SK-N-SH treated with all-trans-retinoic acid at 6 μM for 48 hours (cell line): ENCODE measurements at regions not wholly inside any gene's neighbourhood (a gene's known extent, or its start where the extent isn't known, plus 50 kb on each side); places are given as distances from the start of the nearest gene placed in this dataset.

Experiments
- ATAC-seq: fragments of 200-7000 bp; cut with Tn5 transposase; 3 replicates; pipeline ENCODE4 v1.9.1; 2020; ENCODE audit warnings: mild to moderate bottlenecking, moderate library complexity
- BACH2 ChIP-seq: fragments of 250-450 bp; sonication (Bioruptor Pico); IDR thresholded peaks from 2 replicates; pipeline ENCODE4 v1.9.0; 2021; ENCODE audit warnings: mild to moderate bottlenecking, borderline replicate concordance
- CREB5 ChIP-seq: fragments of 250-450 bp; sonication (Bioruptor Pico); IDR thresholded peaks from 2 replicates; pipeline ENCODE4 v1.5.1; 2020; ENCODE audit warnings: low read depth, mild to moderate bottlenecking, moderate library complexity
- CSDC2 ChIP-seq: fragments of 250-450 bp; sonication (Bioruptor Pico); IDR thresholded peaks from 2 replicates; pipeline ENCODE4 v1.5.0; 2020; ENCODE audit warnings: mild to moderate bottlenecking, moderate library complexity
- CSRNP3 ChIP-seq: fragments of 250-450 bp; sonication (Bioruptor Pico); IDR thresholded peaks from 2 replicates; pipeline ENCODE4 v1.5.1; 2021; ENCODE audit warnings: mild to moderate bottlenecking, moderate library complexity
- GLIS3 ChIP-seq: fragments of 250-450 bp; sonication (Bioruptor Pico); IDR thresholded peaks from 2 replicates; pipeline ENCODE4 v1.5.0; 2020; ENCODE audit warnings: mild to moderate bottlenecking, moderate library complexity
- OSR1 ChIP-seq: fragments of 250-450 bp; sonication (Bioruptor Pico); IDR thresholded peaks from 2 replicates; pipeline ENCODE4 v1.8.0; 2022; ENCODE audit warnings: moderate library complexity, mild to moderate bottlenecking, inconsistent platforms
- POU6F1 ChIP-seq: fragments of 250-450 bp; sonication (Bioruptor Pico); IDR thresholded peaks from 2 replicates; pipeline ENCODE4 v1.8.0; 2021; ENCODE audit warnings: low read depth, mild to moderate bottlenecking, moderate library complexity, borderline replicate concordance
- PPARA ChIP-seq: fragments of 250-450 bp; sonication (Bioruptor Pico); IDR thresholded peaks from 2 replicates; pipeline ENCODE4 v1.5.0; 2020; ENCODE audit warnings: mild to moderate bottlenecking, borderline replicate concordance
- RARB ChIP-seq: fragments of 250-450 bp; sonication (Bioruptor Pico); IDR thresholded peaks from 2 replicates; pipeline ENCODE4 v1.8.0; 2021; ENCODE audit warnings: mild to moderate bottlenecking, moderate library complexity
- SNAI2 ChIP-seq: fragments of 250-450 bp; sonication (Bioruptor Pico); IDR thresholded peaks from 2 replicates; pipeline ENCODE4 v1.5.0; 2020; ENCODE audit warnings: mild to moderate bottlenecking, moderate library complexity
- TCF4 ChIP-seq: fragments of 250-450 bp; sonication (Bioruptor Pico); IDR thresholded peaks from 2 replicates; pipeline ENCODE4 v1.8.0; 2021; ENCODE audit warnings: mild to moderate bottlenecking, moderate library complexity, borderline replicate concordance
- ZC3H10 ChIP-seq: fragments of 250-450 bp; sonication (Bioruptor Pico); IDR thresholded peaks from 2 replicates; pipeline ENCODE4 v1.5.1; 2021; ENCODE audit warnings: mild to moderate bottlenecking, moderate library complexity
- ZFP3 ChIP-seq: fragments of 250-450 bp; sonication (Bioruptor Pico); IDR thresholded peaks from 2 replicates; pipeline ENCODE4 v1.5.0; 2020; ENCODE audit warnings: mild to moderate bottlenecking, moderate library complexity
- ZFP30 ChIP-seq: fragments of 450-650 bp; formaldehyde crosslinking; IDR thresholded peaks from 2 replicates; pipeline ENCODE4 v1.5.0; 2022; ENCODE audit warnings: mild to moderate bottlenecking, moderate library complexity
- ZNF565 ChIP-seq: fragments of 450-650 bp; formaldehyde crosslinking; conservative IDR thresholded peaks from 2 replicates; pipeline ENCODE4 v1.5.0; 2020; ENCODE audit warnings: low read depth, mild to moderate bottlenecking, moderate library complexity
- ZNF70 ChIP-seq: fragments of 450-650 bp; formaldehyde crosslinking; IDR thresholded peaks from 2 replicates; pipeline ENCODE4 v1.5.0; 2020; ENCODE audit warnings: mild to moderate bottlenecking, moderate library complexity
- ZNF8 ChIP-seq: fragments of 450-650 bp; formaldehyde crosslinking; IDR thresholded peaks from 2 replicates; pipeline ENCODE4 v1.5.0; 2020; ENCODE audit warnings: mild to moderate bottlenecking, moderate library complexity
- TF ChIP-seq, protein P1 (sequence below): fragments of 250-450 bp; sonication (Bioruptor Pico); IDR thresholded peaks from 2 replicates; pipeline ENCODE4 v1.8.0; 2020; ENCODE audit warnings: mild to moderate bottlenecking, moderate library complexity, borderline replicate concordance

DNA sequence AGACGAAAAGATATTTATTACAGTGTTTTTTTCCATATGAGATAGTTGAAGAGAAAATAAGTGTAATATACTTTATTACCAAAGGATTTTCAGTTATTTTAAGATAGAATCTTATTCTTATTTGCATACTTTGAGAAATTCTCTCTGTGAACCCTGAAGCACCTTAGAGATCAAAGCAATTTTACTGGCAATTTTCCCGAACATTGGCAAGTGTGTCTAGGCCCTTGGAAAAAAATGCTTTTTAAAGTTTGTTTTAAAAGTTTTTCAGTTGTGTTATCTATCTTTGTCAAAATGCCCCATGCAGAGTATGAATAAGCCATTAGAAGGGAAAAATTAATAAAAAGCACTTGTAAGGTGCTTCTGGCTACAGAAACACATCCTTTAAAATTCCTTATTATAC is 276.8 kb upstream of the HSF2 start (continued):
- TF ChIP-seq OSR1 (CRISPR knock-in tag) = no peak

- no peak for ATAC-seq
- no peak for TF ChIP-seq ZNF8
- TF ChIP-seq RARB = no peak
- TF ChIP-seq ZNF70 (CRISPR knock-in tag) = no peak
- no peak for TF ChIP-seq ZNF565 (CRISPR knock-in tag)
- TF ChIP-seq CREB5 (CRISPR knock-in tag) = no peak
- no peak for TF ChIP-seq CSRNP3 (CRISPR knock-in tag)
- no peak for TF ChIP-seq ZC3H10
- TF ChIP-seq TCF4 (CRISPR knock-in tag) = no peak
- TF ChIP-seq POU6F1 (CRISPR knock-in tag) = no peak
- TF ChIP-seq, protein P1, sequence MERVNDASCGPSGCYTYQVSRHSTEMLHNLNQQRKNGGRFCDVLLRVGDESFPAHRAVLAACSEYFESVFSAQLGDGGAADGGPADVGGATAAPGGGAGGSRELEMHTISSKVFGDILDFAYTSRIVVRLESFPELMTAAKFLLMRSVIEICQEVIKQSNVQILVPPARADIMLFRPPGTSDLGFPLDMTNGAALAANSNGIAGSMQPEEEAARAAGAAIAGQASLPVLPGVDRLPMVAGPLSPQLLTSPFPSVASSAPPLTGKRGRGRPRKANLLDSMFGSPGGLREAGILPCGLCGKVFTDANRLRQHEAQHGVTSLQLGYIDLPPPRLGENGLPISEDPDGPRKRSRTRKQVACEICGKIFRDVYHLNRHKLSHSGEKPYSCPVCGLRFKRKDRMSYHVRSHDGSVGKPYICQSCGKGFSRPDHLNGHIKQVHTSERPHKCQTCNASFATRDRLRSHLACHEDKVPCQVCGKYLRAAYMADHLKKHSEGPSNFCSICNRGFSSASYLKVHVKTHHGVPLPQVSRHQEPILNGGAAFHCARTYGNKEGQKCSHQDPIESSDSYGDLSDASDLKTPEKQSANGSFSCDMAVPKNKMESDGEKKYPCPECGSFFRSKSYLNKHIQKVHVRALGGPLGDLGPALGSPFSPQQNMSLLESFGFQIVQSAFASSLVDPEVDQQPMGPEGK (CRISPR knock-in tag) = no peak
- TF ChIP-seq OSR1 (CRISPR knock-in tag) = no peak
- TF ChIP-seq CSDC2 (CRISPR knock-in tag) = no peak
- TF ChIP-seq GLIS3 (CRISPR knock-in tag) = no peak
Observed at GRCh38 chr6:122124908-122125307, 274.5 kb upstream of the HSF2 start.

DNA sequence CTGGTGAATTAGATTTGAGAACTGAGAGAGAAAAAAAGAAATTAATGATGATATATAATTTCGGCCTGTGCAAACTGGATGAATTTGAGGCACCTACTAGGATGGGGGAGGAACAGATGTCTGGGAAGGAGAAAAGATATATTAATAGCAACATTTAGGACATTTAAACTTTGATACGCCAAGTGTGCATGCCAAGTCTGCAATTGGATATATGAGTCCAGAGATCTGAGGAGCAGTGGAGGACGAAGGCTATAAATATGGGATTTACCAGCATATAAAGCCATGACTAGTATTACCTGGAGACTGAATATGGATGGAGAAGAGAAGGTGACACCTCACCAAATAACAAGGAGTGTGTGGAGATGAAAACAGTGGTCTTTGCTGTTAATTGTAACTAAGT is 272.6 kb upstream of the HSF2 start:
- TF ChIP-seq GLIS3 (CRISPR knock-in tag) = no peak
- no peak for TF ChIP-seq SNAI2
- TF ChIP-seq, protein P1 (CRISPR knock-in tag) = no peak
- no peak for TF ChIP-seq POU6F1 (CRISPR knock-in tag)
- TF ChIP-seq PPARA = no peak
- no peak for TF ChIP-seq ZC3H10
- TF ChIP-seq ZNF70 (CRISPR knock-in tag) = no peak
- no peak for TF ChIP-seq BACH2 (CRISPR knock-in tag)
- ATAC-seq = no peak

GRCh38 chr6:122128445-122128844 is 271.0 kb upstream of the HSF2 start:
- no peak for ATAC-seq

More at GRCh38 chr6:122128445-122128844, 271.0 kb upstream of the HSF2 start:
- TF ChIP-seq ZFP3 (CRISPR knock-in tag) = no peak
- no peak for TF ChIP-seq ZNF8
- no peak for TF ChIP-seq ZFP30 (CRISPR knock-in tag)
